H1 (cell line): ENCODE measurements at regions not wholly inside any gene's neighbourhood (a gene's known extent, or its start where the extent isn't known, plus 50 kb on each side); places are given as distances from the start of the nearest gene placed in this dataset.

Experiments
- CTCF ChIP-seq, 3 experiments: IDR thresholded peaks; 1 replicate in 2 of 3; 2 replicates in 1 of 3; pipeline versions ENCODE4 v1.5.1 to v1.6.1; 2011; ENCODE audit warnings: low read length in 3 of 3, mild to moderate bottlenecking in 3 of 3, inconsistent platforms in 2 of 3, low read depth in 1 of 3, moderate library complexity in 1 of 3; ENCODE audit not compliant: insufficient read depth in 1 of 3; ENCODE audit errors: control extremely low read depth in 1 of 3
- EGR1 ChIP-seq: IDR thresholded peaks from 2 replicates; pipeline ENCODE4 v1.6.1; 2011; ENCODE audit warnings: low read depth, low read length, borderline replicate concordance
- EP300 ChIP-seq, 2 experiments: IDR thresholded peaks; 1 replicate in 1 of 2; 2 replicates in 1 of 2; pipeline ENCODE4 v1.6.1; 2011 to 2012; ENCODE audit warnings: low read depth in 2 of 2, low read length in 2 of 2, mild to moderate bottlenecking in 2 of 2, borderline replicate concordance in 1 of 2, inconsistent platforms in 1 of 2, moderate library complexity in 1 of 2
- KDM5A ChIP-seq: fragments of 200-600 bp; IDR thresholded peaks from 2 replicates; pipeline ENCODE4 v1.7.1; 2012; ENCODE audit warnings: mild to moderate bottlenecking, low read length, inconsistent platforms, mixed read lengths
- POU5F1 ChIP-seq: IDR thresholded peaks from 2 replicates; pipeline ENCODE4 v1.6.1; 2011; ENCODE audit warnings: low read depth, mild to moderate bottlenecking, low read length, moderate library complexity
- RFX5 ChIP-seq: IDR thresholded peaks from 2 replicates; pipeline ENCODE4 v1.6.1; 2011; ENCODE audit warnings: low read depth, low read length, improper control_type of control experiment, borderline replicate concordance
- TF ChIP-seq, protein P1 (sequence below): fragments of 300-600 bp; sonication (generic); IDR thresholded peaks from 2 replicates; pipeline ENCODE4 v1.7.1; 2012; ENCODE audit warnings: low read length, moderate library complexity, mild to moderate bottlenecking, inconsistent platforms; ENCODE audit not compliant: insufficient replicate concordance

GRCh38 chr6:14622909-14623505 is 505.4 kb downstream of the CD83 start (continued):
- TF ChIP-seq, protein P1, sequence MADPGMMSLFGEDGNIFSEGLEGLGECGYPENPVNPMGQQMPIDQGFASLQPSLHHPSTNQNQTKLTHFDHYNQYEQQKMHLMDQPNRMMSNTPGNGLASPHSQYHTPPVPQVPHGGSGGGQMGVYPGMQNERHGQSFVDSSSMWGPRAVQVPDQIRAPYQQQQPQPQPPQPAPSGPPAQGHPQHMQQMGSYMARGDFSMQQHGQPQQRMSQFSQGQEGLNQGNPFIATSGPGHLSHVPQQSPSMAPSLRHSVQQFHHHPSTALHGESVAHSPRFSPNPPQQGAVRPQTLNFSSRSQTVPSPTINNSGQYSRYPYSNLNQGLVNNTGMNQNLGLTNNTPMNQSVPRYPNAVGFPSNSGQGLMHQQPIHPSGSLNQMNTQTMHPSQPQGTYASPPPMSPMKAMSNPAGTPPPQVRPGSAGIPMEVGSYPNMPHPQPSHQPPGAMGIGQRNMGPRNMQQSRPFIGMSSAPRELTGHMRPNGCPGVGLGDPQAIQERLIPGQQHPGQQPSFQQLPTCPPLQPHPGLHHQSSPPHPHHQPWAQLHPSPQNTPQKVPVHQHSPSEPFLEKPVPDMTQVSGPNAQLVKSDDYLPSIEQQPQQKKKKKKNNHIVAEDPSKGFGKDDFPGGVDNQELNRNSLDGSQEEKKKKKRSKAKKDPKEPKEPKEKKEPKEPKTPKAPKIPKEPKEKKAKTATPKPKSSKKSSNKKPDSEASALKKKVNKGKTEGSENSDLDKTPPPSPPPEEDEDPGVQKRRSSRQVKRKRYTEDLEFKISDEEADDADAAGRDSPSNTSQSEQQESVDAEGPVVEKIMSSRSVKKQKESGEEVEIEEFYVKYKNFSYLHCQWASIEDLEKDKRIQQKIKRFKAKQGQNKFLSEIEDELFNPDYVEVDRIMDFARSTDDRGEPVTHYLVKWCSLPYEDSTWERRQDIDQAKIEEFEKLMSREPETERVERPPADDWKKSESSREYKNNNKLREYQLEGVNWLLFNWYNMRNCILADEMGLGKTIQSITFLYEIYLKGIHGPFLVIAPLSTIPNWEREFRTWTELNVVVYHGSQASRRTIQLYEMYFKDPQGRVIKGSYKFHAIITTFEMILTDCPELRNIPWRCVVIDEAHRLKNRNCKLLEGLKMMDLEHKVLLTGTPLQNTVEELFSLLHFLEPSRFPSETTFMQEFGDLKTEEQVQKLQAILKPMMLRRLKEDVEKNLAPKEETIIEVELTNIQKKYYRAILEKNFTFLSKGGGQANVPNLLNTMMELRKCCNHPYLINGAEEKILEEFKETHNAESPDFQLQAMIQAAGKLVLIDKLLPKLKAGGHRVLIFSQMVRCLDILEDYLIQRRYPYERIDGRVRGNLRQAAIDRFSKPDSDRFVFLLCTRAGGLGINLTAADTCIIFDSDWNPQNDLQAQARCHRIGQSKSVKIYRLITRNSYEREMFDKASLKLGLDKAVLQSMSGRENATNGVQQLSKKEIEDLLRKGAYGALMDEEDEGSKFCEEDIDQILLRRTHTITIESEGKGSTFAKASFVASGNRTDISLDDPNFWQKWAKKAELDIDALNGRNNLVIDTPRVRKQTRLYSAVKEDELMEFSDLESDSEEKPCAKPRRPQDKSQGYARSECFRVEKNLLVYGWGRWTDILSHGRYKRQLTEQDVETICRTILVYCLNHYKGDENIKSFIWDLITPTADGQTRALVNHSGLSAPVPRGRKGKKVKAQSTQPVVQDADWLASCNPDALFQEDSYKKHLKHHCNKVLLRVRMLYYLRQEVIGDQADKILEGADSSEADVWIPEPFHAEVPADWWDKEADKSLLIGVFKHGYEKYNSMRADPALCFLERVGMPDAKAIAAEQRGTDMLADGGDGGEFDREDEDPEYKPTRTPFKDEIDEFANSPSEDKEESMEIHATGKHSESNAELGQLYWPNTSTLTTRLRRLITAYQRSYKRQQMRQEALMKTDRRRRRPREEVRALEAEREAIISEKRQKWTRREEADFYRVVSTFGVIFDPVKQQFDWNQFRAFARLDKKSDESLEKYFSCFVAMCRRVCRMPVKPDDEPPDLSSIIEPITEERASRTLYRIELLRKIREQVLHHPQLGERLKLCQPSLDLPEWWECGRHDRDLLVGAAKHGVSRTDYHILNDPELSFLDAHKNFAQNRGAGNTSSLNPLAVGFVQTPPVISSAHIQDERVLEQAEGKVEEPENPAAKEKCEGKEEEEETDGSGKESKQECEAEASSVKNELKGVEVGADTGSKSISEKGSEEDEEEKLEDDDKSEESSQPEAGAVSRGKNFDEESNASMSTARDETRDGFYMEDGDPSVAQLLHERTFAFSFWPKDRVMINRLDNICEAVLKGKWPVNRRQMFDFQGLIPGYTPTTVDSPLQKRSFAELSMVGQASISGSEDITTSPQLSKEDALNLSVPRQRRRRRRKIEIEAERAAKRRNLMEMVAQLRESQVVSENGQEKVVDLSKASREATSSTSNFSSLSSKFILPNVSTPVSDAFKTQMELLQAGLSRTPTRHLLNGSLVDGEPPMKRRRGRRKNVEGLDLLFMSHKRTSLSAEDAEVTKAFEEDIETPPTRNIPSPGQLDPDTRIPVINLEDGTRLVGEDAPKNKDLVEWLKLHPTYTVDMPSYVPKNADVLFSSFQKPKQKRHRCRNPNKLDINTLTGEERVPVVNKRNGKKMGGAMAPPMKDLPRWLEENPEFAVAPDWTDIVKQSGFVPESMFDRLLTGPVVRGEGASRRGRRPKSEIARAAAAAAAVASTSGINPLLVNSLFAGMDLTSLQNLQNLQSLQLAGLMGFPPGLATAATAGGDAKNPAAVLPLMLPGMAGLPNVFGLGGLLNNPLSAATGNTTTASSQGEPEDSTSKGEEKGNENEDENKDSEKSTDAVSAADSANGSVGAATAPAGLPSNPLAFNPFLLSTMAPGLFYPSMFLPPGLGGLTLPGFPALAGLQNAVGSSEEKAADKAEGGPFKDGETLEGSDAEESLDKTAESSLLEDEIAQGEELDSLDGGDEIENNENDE: no peak
- no peak for TF ChIP-seq CTCF (IDR thresholded peaks at IDR 0.05; ENCODE audit: control extremely low read depth in 1 of 3, insufficient read depth in 1 of 3, low read depth in 1 of 3, low read length in 3 of 3)
- TF ChIP-seq EGR1: no peak
- TF ChIP-seq RFX5: no peak
- no peak for TF ChIP-seq POU5F1
- TF ChIP-seq KDM5A: no peak
- no peak for TF ChIP-seq EP300 (IDR thresholded peaks at IDR 0.05; ENCODE audit: borderline replicate concordance in 1 of 2, low read depth in 2 of 2, low read length in 2 of 2)
- TF ChIP-seq, all 59 proteins: peak for 0
